Neural crest cell (in vitro differentiated cells): ENCODE measurements at regions not wholly inside any gene's neighbourhood (a gene's known extent, or its start where the extent isn't known, plus 50 kb on each side); places are given as distances from the start of the nearest gene placed in this dataset.

Source experiments
- DNase-seq: peaks from one replicate; pipeline ENCODE4 v3.0.0; 2021; ENCODE audit warnings: low read depth, mixed read lengths, low spot score
- H3K27ac Mint-ChIP-seq: one replicate; pipeline ENCODE4 v1.8.0; 2021; ENCODE audit warnings: mild to moderate bottlenecking, mixed read lengths; ENCODE audit not compliant: unreplicated experiment
- H3K27me3 Mint-ChIP-seq: 2 replicates; pipeline ENCODE4 v1.8.0; 2021; ENCODE audit warnings: low read depth, mild to moderate bottlenecking, mixed read lengths
- H3K36me3 Mint-ChIP-seq: 2 replicates; pipeline ENCODE4 v1.8.0; 2021; ENCODE audit warnings: low read depth, mild to moderate bottlenecking, mixed read lengths
- H3K4me1 Mint-ChIP-seq: 2 replicates; pipeline ENCODE4 v1.8.0; 2021; ENCODE audit warnings: mixed read lengths
- H3K4me3 Mint-ChIP-seq: one replicate; pipeline ENCODE4 v1.8.0; 2021; ENCODE audit warnings: mild to moderate bottlenecking, mixed read lengths
- H3K9me3 Mint-ChIP-seq: 2 replicates; pipeline ENCODE4 v1.8.0; 2021; ENCODE audit warnings: mixed read lengths
- CTCF ChIP-seq: fragments of 200-600 bp; sonication (generic); conservative IDR thresholded peaks from 2 replicates; pipeline ENCODE4 v1.5.0; 2021; ENCODE audit warnings: antibody characterized with exemption, mild to moderate bottlenecking

- Mint-ChIP-seq H3K36me3 (no peaks in the 10 kb centered on the region), H3K9me3 (peaks cover 2% of the 10 kb centered on the region), H3K27me3 (no peaks in the 10 kb centered on the region), H3K4me3 (no peak overlapping the region), H3K4me1 (peaks cover 6% of the 10 kb centered on the region), H3K27ac (no peak overlapping the region)
- TF ChIP-seq CTCF: no peak
- no peak for DNase-seq
Measured at GRCh38 chr7:25517906-25518305, 289.6 kb upstream of the NPVF start.

GRCh38 chr7:25520017-25520416, 291.7 kb upstream of the NPVF start:
- DNase-seq: no peak
- Mint-ChIP-seq H3K27me3 (peaks cover 3% of the 10 kb centered on the region), H3K9me3 (peaks cover 2% of the 10 kb centered on the region), H3K27ac (no peak overlapping the region), H3K4me1 (peaks cover 6% of the 10 kb centered on the region), H3K4me3 (no peak overlapping the region), H3K36me3 (no peaks in the 10 kb centered on the region)
- no peak for TF ChIP-seq CTCF

GRCh38 chr7:25520516-25520915, 292.2 kb upstream of the NPVF start:
- H3K9me3 Mint-ChIP-seq: peaks cover 2% of the 10 kb centered on the region
- no peak overlapping the region for H3K27ac Mint-ChIP-seq

DNA sequence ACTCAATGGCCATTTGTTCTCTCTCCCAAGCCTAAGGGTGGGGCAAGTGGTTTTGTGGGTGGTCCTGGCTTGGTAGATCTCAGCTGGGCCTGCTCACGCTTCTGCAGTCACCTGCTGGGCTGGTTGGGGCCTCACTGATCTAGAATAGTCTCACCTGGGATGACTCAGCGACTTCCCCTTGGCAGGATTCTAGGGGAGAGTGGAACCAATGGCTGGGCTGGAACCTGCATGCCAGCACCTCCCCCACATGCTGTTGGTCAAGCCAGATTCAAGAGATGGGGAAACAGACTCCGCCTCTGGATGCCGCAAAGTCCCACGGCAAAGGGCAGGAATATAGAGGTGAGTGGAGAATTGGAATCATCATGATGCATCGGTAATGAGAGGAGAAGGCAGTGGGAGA, 292.9 kb upstream of the NPVF start:
- no peak for DNase-seq
- Mint-ChIP-seq H3K4me3 (no peak overlapping the region), H3K36me3 (no peaks in the 10 kb centered on the region), H3K9me3 (peaks cover 2% of the 10 kb centered on the region), H3K27me3 (peaks cover 10% of the 10 kb centered on the region), H3K27ac (no peak overlapping the region), H3K4me1 (peaks cover 6% of the 10 kb centered on the region)
- TF ChIP-seq CTCF: no peak

More at GRCh38 chr7:25520516-25520915, 292.2 kb upstream of the NPVF start:
- peaks cover 5% of the 10 kb centered on the region for H3K27me3 Mint-ChIP-seq
- DNase-seq: no peak
- H3K4me1 Mint-ChIP-seq: peaks cover 6% of the 10 kb centered on the region
- H3K36me3 Mint-ChIP-seq: no peaks in the 10 kb centered on the region
- no peak for TF ChIP-seq CTCF
- H3K4me3 Mint-ChIP-seq: no peak overlapping the region

- H3K27me3 Mint-ChIP-seq: peaks cover 10% of the 10 kb centered on the region
- H3K4me1 Mint-ChIP-seq: peaks cover 6% of the 10 kb centered on the region
- no peaks in the 10 kb centered on the region for H3K36me3 Mint-ChIP-seq
- no peak overlapping the region for H3K4me3 Mint-ChIP-seq
- DNase-seq: no peak
- TF ChIP-seq CTCF: no peak
- H3K9me3 Mint-ChIP-seq: peaks cover 2% of the 10 kb centered on the region
- H3K27ac Mint-ChIP-seq: no peak overlapping the region
Measured at GRCh38 chr7:25522727-25523126, 294.4 kb upstream of the NPVF start.

- Mint-ChIP-seq H3K27me3 (peaks cover 10% of the 10 kb centered on the region), H3K36me3 (no peaks in the 10 kb centered on the region), H3K9me3 (no peaks in the 10 kb centered on the region), H3K27ac (no peak overlapping the region), H3K4me3 (no peak overlapping the region), H3K4me1 (peaks cover 3% of the 10 kb centered on the region)
- no peak for DNase-seq
- no peak for TF ChIP-seq CTCF
Measured at GRCh38 chr7:25527665-25528170, 299.4 kb upstream of the NPVF start.
